Upper lobe of right lung (tissue), 1 donor: ENCODE measurements at regions not wholly inside any gene's neighbourhood (a gene's known extent, or its start where the extent isn't known, plus 50 kb on each side); places are given as distances from the start of the nearest gene placed in this dataset.

ENCODE experiments used
- ATAC-seq: fragments of 200-7000 bp; cut with Tn5 transposase; one replicate; pipeline ENCODE4 v1.9.1; 2020; ENCODE audit warnings: mild to moderate bottlenecking, moderate library complexity
- DNase-seq: peaks from one replicate; pipeline ENCODE4 v3.0.0-alpha.2; 2020
- H3K27ac ChIP-seq: fragments of 200-600 bp; one replicate; pipeline ENCODE4 v1.8.0; 2022
- H3K27me3 ChIP-seq: fragments of 200-600 bp; one replicate; pipeline ENCODE4 v1.8.0; 2022; ENCODE audit warnings: mild to moderate bottlenecking
- H3K36me3 ChIP-seq: fragments of 200-600 bp; one replicate; pipeline ENCODE4 v1.8.0; 2022
- H3K4me1 ChIP-seq: fragments of 200-600 bp; one replicate; pipeline ENCODE4 v1.8.0; 2022
- H3K4me3 ChIP-seq: fragments of 200-600 bp; one replicate; pipeline ENCODE4 v1.8.0; 2022; ENCODE audit warnings: mild to moderate bottlenecking
- H3K9me3 ChIP-seq: fragments of 200-600 bp; one replicate; pipeline ENCODE4 v1.8.0; 2022
- CTCF ChIP-seq: fragments of 200-600 bp; IDR thresholded peaks from one replicate; pipeline ENCODE4 v1.8.0; 2022; ENCODE audit warnings: antibody characterized with exemption
- intact Hi-C: fragments of 100-400 bp; cut with DNase I; formaldehyde crosslinking; loops from one replicate; pipeline ENCODE4 v1.11.0; 2022
- donor health status: DM: no; HTN: yes; CAD: no; lungs with severe emphysema.

GRCh38 chr13:109959903-109960302 is 173.5 kb upstream of the IRS2 start:
- ATAC-seq: no peak
- intact Hi-C loops: no loop called here
- no peak for DNase-seq
- no peaks in the 10 kb centered on the region for H3K9me3 ChIP-seq
- H3K27me3 ChIP-seq: no peaks in the 10 kb centered on the region
- no peaks in the 10 kb centered on the region for H3K4me1 ChIP-seq
- no peak overlapping the region for H3K4me3 ChIP-seq
- TF ChIP-seq CTCF: no peak
- H3K36me3 ChIP-seq: no peaks in the 10 kb centered on the region
- H3K27ac ChIP-seq: no peak overlapping the region

- no peak for TF ChIP-seq CTCF
- ATAC-seq: no peak
- intact Hi-C loops: no loop called here
Measured at GRCh38 chr13:109957875-109958274, 171.5 kb upstream of the IRS2 start.

GRCh38 chr13:109955598-109955997 is 169.2 kb upstream of the IRS2 start:
- no peak for TF ChIP-seq CTCF
- ATAC-seq (peak; percentile 59), DNase-seq (no peak)
- H3K4me3 ChIP-seq: no peak overlapping the region
- no peaks in the 10 kb centered on the region for H3K36me3 ChIP-seq
- H3K27me3 ChIP-seq: no peaks in the 10 kb centered on the region
- intact Hi-C loops: no loop called here
- H3K9me3 ChIP-seq: no peaks in the 10 kb centered on the region
- no peaks in the 10 kb centered on the region for H3K4me1 ChIP-seq
- H3K27ac ChIP-seq: no peak overlapping the region

More at GRCh38 chr13:109957875-109958274, 171.5 kb upstream of the IRS2 start:
- Histone ChIP-seq H3K27me3 (no peaks in the 10 kb centered on the region), H3K4me1 (no peaks in the 10 kb centered on the region), H3K9me3 (no peaks in the 10 kb centered on the region), H3K4me3 (no peak overlapping the region), H3K27ac (no peak overlapping the region), H3K36me3 (no peaks in the 10 kb centered on the region)
- no peak for DNase-seq

- TF ChIP-seq CTCF: no peak
- Histone ChIP-seq H3K4me3 (no peak overlapping the region), H3K27ac (no peak overlapping the region), H3K4me1 (no peaks in the 10 kb centered on the region), H3K36me3 (no peaks in the 10 kb centered on the region), H3K27me3 (no peaks in the 10 kb centered on the region), H3K9me3 (no peaks in the 10 kb centered on the region)
- DNase-seq (no peak), ATAC-seq (no peak)
- intact Hi-C loops: no loop called here
Measured at GRCh38 chr13:109954441-109954840, 168.1 kb upstream of the IRS2 start.

GRCh38 chr13:109951491-109951890 is 165.1 kb upstream of the IRS2 start:
- no peak overlapping the region for H3K4me3 ChIP-seq
- no peak for ATAC-seq
- TF ChIP-seq CTCF: no peak

GRCh38 chr13:109949397-109949796 is 163.0 kb upstream of the IRS2 start:
- H3K27ac ChIP-seq: no peak overlapping the region
- intact Hi-C loops: no loop called here
- no peaks in the 10 kb centered on the region for H3K9me3 ChIP-seq
- no peak for TF ChIP-seq CTCF
- H3K27me3 ChIP-seq: no peaks in the 10 kb centered on the region
- DNase-seq (no peak), ATAC-seq (no peak)
- H3K4me3 ChIP-seq: no peak overlapping the region
- H3K36me3 ChIP-seq: no peaks in the 10 kb centered on the region
- H3K4me1 ChIP-seq: no peaks in the 10 kb centered on the region

More at GRCh38 chr13:109951491-109951890, 165.1 kb upstream of the IRS2 start:
- H3K4me1 ChIP-seq: no peaks in the 10 kb centered on the region
- DNase-seq: no peak
- H3K9me3 ChIP-seq: no peaks in the 10 kb centered on the region
- intact Hi-C loops: no loop called here
- H3K27me3 ChIP-seq: no peaks in the 10 kb centered on the region
- H3K27ac ChIP-seq: no peak overlapping the region
- H3K36me3 ChIP-seq: no peaks in the 10 kb centered on the region
